ENCODE measurements at regions not wholly inside any gene's neighbourhood (a gene's known extent, or its start where the extent isn't known, plus 50 kb on each side); places are given as distances from the start of the nearest gene placed in this dataset.

DNA sequence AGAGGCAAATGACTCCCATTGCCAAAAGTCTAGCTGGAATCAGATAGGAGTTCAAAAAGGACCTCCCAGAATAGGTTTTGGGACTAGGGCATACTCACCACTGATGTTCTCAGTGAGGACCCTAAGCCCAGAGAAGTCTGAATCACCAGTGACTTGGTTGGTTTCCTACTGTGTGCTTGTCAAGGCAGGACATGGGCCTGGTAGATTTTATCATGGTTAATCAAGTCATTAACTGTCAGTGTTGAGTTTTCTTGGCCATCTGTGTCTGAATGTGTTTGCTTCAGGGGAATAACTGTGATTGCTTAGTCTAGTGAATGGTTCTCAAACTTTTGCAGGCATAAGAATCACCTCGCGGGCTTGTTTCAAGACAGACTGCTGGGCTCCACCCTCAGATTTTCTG, 99.0 kb upstream of the GDNF start:
- Histone ChIP-seq H2BK15ac (replicated peaks; ENCODE audit: low read depth) (no peak overlapping the region), H3K79me2 (ENCODE audit: control insufficient read depth, insufficient read depth, low read length) (no peaks in the 10 kb centered on the region), H3K27me3 (ENCODE audit: insufficient read depth, low read length, poor library complexity) (no peaks in the 10 kb centered on the region), H3K4ac (ENCODE audit: low read depth, low read length) (no peak overlapping the region), H2AK5ac (ENCODE audit: low read length) (no peak overlapping the region), H3K23ac (ENCODE audit: low read length) (no peak overlapping the region), H4K5ac (ENCODE audit: low read length) (no peak overlapping the region), H2BK120ac (ENCODE audit: low read depth, low read length) (no peak overlapping the region), H3K36me3 (ENCODE audit: control insufficient read depth, insufficient read depth, low read length) (no peaks in the 10 kb centered on the region), H3K4me1 (ENCODE audit: control insufficient read depth, low read depth, low read length) (no peaks in the 10 kb centered on the region), H3K18ac (ENCODE audit: low read length) (no peak overlapping the region), H3K4me2 (ENCODE audit: low read length) (no peak overlapping the region), H3K27ac (ENCODE audit: low read depth, low read length) (no peak overlapping the region), H3K4me3 (ENCODE audit: low read length) (no peak overlapping the region), H3K79me1 (ENCODE audit: low read length) (no peaks in the 10 kb centered on the region), H3K56ac (ENCODE audit: low read length) (no peak overlapping the region), H2BK5ac (ENCODE audit: low read length) (no peak overlapping the region), H4K8ac (ENCODE audit: low read depth, low read length) (no peak overlapping the region), H3K9ac (ENCODE audit: low read length) (no peak overlapping the region)
- WGBS (ENCODE audit: extremely low coverage, insufficient coverage, low lambda C conversion rate): no CpG with 5 or more reads among the region's 2 CpGs
- DNase-seq: no peak

DNA sequence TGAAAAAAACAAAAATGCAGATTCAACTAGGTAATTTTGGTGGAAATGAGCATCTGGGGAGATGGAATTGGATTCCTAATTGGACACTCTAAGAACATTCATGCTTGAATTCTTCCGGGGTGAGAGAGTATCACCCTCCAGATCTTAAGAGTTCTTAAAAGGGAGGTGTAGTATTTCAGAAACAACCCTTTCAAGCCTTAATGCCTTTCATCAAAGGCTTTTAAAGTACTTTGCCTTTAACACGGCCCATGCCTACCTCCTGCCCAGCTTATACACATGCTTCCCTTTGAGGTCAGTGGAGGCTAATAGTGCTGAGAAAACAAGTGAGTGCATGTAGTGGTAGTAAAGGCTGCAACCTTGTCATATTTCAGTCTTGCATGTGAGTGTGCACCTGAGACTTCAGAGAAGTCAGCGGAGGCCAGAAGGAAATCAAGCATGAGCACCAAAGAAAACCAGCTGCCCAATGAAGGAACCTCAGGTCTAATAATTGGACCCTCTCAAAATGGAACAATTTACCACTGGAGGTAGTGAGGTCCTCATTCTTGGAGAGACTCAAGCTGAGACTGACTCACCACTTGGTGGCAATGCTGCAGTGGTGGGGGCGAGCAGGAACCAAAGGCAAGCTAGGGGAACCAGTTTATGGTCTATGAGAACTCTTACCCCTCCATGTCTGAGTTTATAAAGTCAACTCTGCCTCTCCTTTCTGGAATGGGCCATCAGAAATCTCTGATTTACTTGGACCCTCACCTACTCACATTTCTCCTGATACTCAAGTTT, 98.4 kb upstream of the GDNF start:
- no peak overlapping the region for H3K56ac ChIP-seq (ENCODE audit: low read length)
- H3K79me2 ChIP-seq (ENCODE audit: control insufficient read depth, insufficient read depth, low read length): no peaks in the 10 kb centered on the region
- no peak overlapping the region for H3K4me3 ChIP-seq (ENCODE audit: low read length)
- no peaks in the 10 kb centered on the region for H3K27me3 ChIP-seq (ENCODE audit: insufficient read depth, low read length, poor library complexity)
- no peak overlapping the region for H2BK5ac ChIP-seq (ENCODE audit: low read length)
- H3K27ac ChIP-seq (ENCODE audit: low read depth, low read length): no peak overlapping the region
- no peak overlapping the region for H2BK15ac ChIP-seq (replicated peaks; ENCODE audit: low read depth)
- no peak overlapping the region for H3K23ac ChIP-seq (ENCODE audit: low read length)
- no peak overlapping the region for H3K4me2 ChIP-seq (ENCODE audit: low read length)
- H3K9ac ChIP-seq (ENCODE audit: low read length): no peak overlapping the region
- H2AK5ac ChIP-seq (ENCODE audit: low read length): no peak overlapping the region
- H3K79me1 ChIP-seq (ENCODE audit: low read length): no peaks in the 10 kb centered on the region
- H3K36me3 ChIP-seq (ENCODE audit: control insufficient read depth, insufficient read depth, low read length): no peaks in the 10 kb centered on the region
- DNase-seq: no peak
- WGBS (ENCODE audit: extremely low coverage, insufficient coverage, low lambda C conversion rate): no CpG with 5 or more reads among the region's 4 CpGs
- no peak overlapping the region for H3K4ac ChIP-seq (ENCODE audit: low read depth, low read length)
- no peak overlapping the region for H3K18ac ChIP-seq (ENCODE audit: low read length)
- no peaks in the 10 kb centered on the region for H3K4me1 ChIP-seq (ENCODE audit: control insufficient read depth, low read depth, low read length)
- H4K5ac ChIP-seq (ENCODE audit: low read length): no peak overlapping the region
- H2BK120ac ChIP-seq (ENCODE audit: low read depth, low read length): no peak overlapping the region
- H4K8ac ChIP-seq (ENCODE audit: low read depth, low read length): no peak overlapping the region

DNA sequence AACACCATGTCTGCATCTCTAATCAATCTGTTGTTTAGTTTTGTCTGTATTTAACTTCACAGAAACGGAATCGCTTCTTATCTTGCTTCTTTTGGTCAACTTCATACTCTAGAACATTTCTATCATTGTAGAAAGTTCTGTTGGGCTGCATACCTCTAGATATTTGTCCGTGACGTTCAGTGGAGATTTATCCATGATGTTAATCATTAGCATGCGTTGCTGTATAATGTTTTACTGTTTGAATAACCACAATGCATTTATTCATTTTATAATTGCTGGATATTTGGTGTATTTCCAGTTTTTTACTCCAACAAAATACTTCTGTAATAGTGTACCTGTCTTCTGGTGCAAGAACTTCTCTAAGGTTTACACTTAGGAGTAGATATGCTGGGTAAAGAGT, 96.2 kb upstream of the GDNF start:
- H3K23ac ChIP-seq (ENCODE audit: low read length): no peak overlapping the region
- H2BK120ac ChIP-seq (ENCODE audit: low read depth, low read length): no peak overlapping the region
- no CpG with 5 or more reads among the region's 5 CpGs for WGBS (ENCODE audit: extremely low coverage, insufficient coverage, low lambda C conversion rate)

DNA sequence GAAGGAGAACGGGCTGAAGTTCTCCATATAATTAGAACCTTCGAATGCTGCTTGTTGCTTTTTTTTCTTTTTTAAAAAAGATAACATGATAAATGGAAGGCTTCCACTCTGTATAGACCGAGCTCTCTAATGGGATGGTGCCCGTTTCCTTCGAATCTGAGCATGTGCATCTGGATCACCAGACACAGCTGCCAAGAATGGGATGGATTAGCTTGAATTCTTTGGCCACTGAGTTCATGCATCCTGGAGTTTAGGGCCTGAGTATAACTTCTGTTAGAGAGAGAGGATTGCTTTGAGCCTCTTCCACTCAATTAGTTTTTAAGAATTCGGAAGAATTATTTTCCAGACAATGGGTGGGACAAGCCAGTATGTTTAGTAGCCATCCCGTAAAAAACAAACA, 93.7 kb upstream of the GDNF start:
- H3K27ac ChIP-seq (ENCODE audit: low read depth, low read length): no peak overlapping the region
- WGBS (ENCODE audit: extremely low coverage, insufficient coverage, low lambda C conversion rate): no CpG with 5 or more reads among the region's 7 CpGs
- no peaks in the 10 kb centered on the region for H3K79me1 ChIP-seq (ENCODE audit: low read length)
- no peaks in the 10 kb centered on the region for H3K27me3 ChIP-seq (ENCODE audit: insufficient read depth, low read length, poor library complexity)
- no peaks in the 10 kb centered on the region for H3K79me2 ChIP-seq (ENCODE audit: control insufficient read depth, insufficient read depth, low read length)
- no peak overlapping the region for H3K4me3 ChIP-seq (ENCODE audit: low read length)
- H3K18ac ChIP-seq (ENCODE audit: low read length): no peak overlapping the region
- H2AK5ac ChIP-seq (ENCODE audit: low read length): no peak overlapping the region
- DNase-seq: no peak
- no peaks in the 10 kb centered on the region for H3K4me1 ChIP-seq (ENCODE audit: control insufficient read depth, low read depth, low read length)
- no peak overlapping the region for H4K8ac ChIP-seq (ENCODE audit: low read depth, low read length)
- H3K56ac ChIP-seq (ENCODE audit: low read length): no peak overlapping the region
- H2BK15ac ChIP-seq (replicated peaks; ENCODE audit: low read depth): no peak overlapping the region
- no peak overlapping the region for H3K4ac ChIP-seq (ENCODE audit: low read depth, low read length)
- no peak overlapping the region for H3K4me2 ChIP-seq (ENCODE audit: low read length)
- H3K36me3 ChIP-seq (ENCODE audit: control insufficient read depth, insufficient read depth, low read length): no peaks in the 10 kb centered on the region
- no peak overlapping the region for H3K9ac ChIP-seq (ENCODE audit: low read length)
- no peak overlapping the region for H2BK120ac ChIP-seq (ENCODE audit: low read depth, low read length)
- H4K5ac ChIP-seq (ENCODE audit: low read length): no peak overlapping the region
- H2BK5ac ChIP-seq (ENCODE audit: low read length): no peak overlapping the region
- H3K23ac ChIP-seq (ENCODE audit: low read length): no peak overlapping the region

More for the DNA sequence above, 96.2 kb upstream of the GDNF start:
- no peak overlapping the region for H3K4me3 ChIP-seq (ENCODE audit: low read length)
- no peak overlapping the region for H3K18ac ChIP-seq (ENCODE audit: low read length)
- no peaks in the 10 kb centered on the region for H3K79me2 ChIP-seq (ENCODE audit: control insufficient read depth, insufficient read depth, low read length)
- no peak overlapping the region for H3K56ac ChIP-seq (ENCODE audit: low read length)
- H2AK5ac ChIP-seq (ENCODE audit: low read length): no peak overlapping the region
- no peak for DNase-seq
- no peaks in the 10 kb centered on the region for H3K36me3 ChIP-seq (ENCODE audit: control insufficient read depth, insufficient read depth, low read length)
- no peak overlapping the region for H4K8ac ChIP-seq (ENCODE audit: low read depth, low read length)
- H3K4ac ChIP-seq (ENCODE audit: low read depth, low read length): no peak overlapping the region
- H3K27me3 ChIP-seq (ENCODE audit: insufficient read depth, low read length, poor library complexity): no peaks in the 10 kb centered on the region
- H3K9ac ChIP-seq (ENCODE audit: low read length): no peak overlapping the region
- no peak overlapping the region for H3K4me2 ChIP-seq (ENCODE audit: low read length)
- no peak overlapping the region for H2BK5ac ChIP-seq (ENCODE audit: low read length)
- H2BK15ac ChIP-seq (replicated peaks; ENCODE audit: low read depth): no peak overlapping the region
- H3K4me1 ChIP-seq (ENCODE audit: control insufficient read depth, low read depth, low read length): no peaks in the 10 kb centered on the region
- no peak overlapping the region for H3K27ac ChIP-seq (ENCODE audit: low read depth, low read length)
- no peak overlapping the region for H4K5ac ChIP-seq (ENCODE audit: low read length)
- H3K79me1 ChIP-seq (ENCODE audit: low read length): no peaks in the 10 kb centered on the region

DNA sequence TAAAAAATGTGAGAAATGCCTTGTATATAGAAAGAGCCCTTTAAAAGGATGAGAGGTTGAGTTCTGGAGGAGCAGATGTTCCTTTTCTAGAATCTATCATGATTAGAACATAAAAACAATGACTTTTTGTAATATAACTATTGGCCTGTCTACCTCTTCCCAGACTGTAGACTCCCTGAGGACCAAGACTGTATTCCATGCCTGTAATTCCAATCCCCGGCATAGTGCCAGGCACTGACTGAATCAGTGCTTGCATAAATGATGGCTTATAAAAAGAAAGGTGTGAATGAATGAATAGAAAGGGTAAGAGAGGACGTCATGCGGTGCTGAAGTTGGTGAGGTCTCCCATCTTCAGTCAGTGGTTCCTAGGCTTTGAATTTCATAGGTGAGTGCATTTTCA, 92.6 kb upstream of the GDNF start:
- H3K79me2 ChIP-seq (ENCODE audit: control insufficient read depth, insufficient read depth, low read length): no peaks in the 10 kb centered on the region
- H3K23ac ChIP-seq (ENCODE audit: low read length): no peak overlapping the region
- no peaks in the 10 kb centered on the region for H3K36me3 ChIP-seq (ENCODE audit: control insufficient read depth, insufficient read depth, low read length)
- no peak overlapping the region for H2BK15ac ChIP-seq (replicated peaks; ENCODE audit: low read depth)
- H3K4me1 ChIP-seq (ENCODE audit: control insufficient read depth, low read depth, low read length): no peaks in the 10 kb centered on the region
- no peak overlapping the region for H3K9ac ChIP-seq (ENCODE audit: low read length)
- H3K27ac ChIP-seq (ENCODE audit: low read depth, low read length): no peak overlapping the region
- H3K27me3 ChIP-seq (ENCODE audit: insufficient read depth, low read length, poor library complexity): no peaks in the 10 kb centered on the region
- no peak overlapping the region for H2BK5ac ChIP-seq (ENCODE audit: low read length)
- H4K5ac ChIP-seq (ENCODE audit: low read length): no peak overlapping the region
- H2BK120ac ChIP-seq (ENCODE audit: low read depth, low read length): no peak overlapping the region
- H3K4ac ChIP-seq (ENCODE audit: low read depth, low read length): no peak overlapping the region
- H4K8ac ChIP-seq (ENCODE audit: low read depth, low read length): no peak overlapping the region
- no peak overlapping the region for H3K56ac ChIP-seq (ENCODE audit: low read length)
- no peak overlapping the region for H3K18ac ChIP-seq (ENCODE audit: low read length)
- H3K4me2 ChIP-seq (ENCODE audit: low read length): no peak overlapping the region
- no peak overlapping the region for H3K4me3 ChIP-seq (ENCODE audit: low read length)
- no CpG with 5 or more reads among the region's 3 CpGs for WGBS (ENCODE audit: extremely low coverage, insufficient coverage, low lambda C conversion rate)
- H3K79me1 ChIP-seq (ENCODE audit: low read length): no peaks in the 10 kb centered on the region
- no peak for DNase-seq
- H2AK5ac ChIP-seq (ENCODE audit: low read length): no peak overlapping the region

DNA sequence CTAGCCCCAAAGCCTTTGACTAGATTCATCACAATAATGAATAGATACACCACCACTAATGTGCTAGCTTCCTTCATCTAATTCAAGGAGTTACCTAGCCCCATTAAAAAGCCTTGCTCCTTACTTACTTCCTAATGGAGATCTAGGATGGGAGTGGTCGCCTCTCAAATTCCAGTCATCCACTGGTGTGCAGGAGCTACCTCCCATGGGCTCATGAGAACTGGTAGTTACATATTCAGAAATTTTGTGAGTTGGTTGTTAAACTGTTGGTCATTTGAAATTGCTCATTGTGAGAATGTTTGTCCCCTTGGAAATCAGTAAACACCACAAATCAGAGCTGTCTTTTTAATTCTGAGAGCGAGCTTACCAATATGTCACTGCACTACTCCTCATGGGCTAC, 91.7 kb upstream of the GDNF start:
- Histone ChIP-seq H3K4me3 (ENCODE audit: low read length) (no peak overlapping the region), H2BK5ac (ENCODE audit: low read length) (no peak overlapping the region), H4K5ac (ENCODE audit: low read length) (no peak overlapping the region), H3K9ac (ENCODE audit: low read length) (no peak overlapping the region), H3K56ac (ENCODE audit: low read length) (no peak overlapping the region), H3K4ac (ENCODE audit: low read depth, low read length) (no peak overlapping the region), H3K27me3 (ENCODE audit: insufficient read depth, low read length, poor library complexity) (no peaks in the 10 kb centered on the region), H2BK15ac (replicated peaks; ENCODE audit: low read depth) (no peak overlapping the region), H3K4me2 (ENCODE audit: low read length) (no peak overlapping the region), H3K4me1 (ENCODE audit: control insufficient read depth, low read depth, low read length) (no peaks in the 10 kb centered on the region), H2AK5ac (ENCODE audit: low read length) (no peak overlapping the region), H2BK120ac (ENCODE audit: low read depth, low read length) (no peak overlapping the region), H3K23ac (ENCODE audit: low read length) (no peak overlapping the region), H4K8ac (ENCODE audit: low read depth, low read length) (no peak overlapping the region), H3K36me3 (ENCODE audit: control insufficient read depth, insufficient read depth, low read length) (no peaks in the 10 kb centered on the region), H3K18ac (ENCODE audit: low read length) (no peak overlapping the region), H3K27ac (ENCODE audit: low read depth, low read length) (no peak overlapping the region), H3K79me1 (ENCODE audit: low read length) (no peaks in the 10 kb centered on the region), H3K79me2 (ENCODE audit: control insufficient read depth, insufficient read depth, low read length) (no peaks in the 10 kb centered on the region)
- WGBS (ENCODE audit: extremely low coverage, insufficient coverage, low lambda C conversion rate): no CpG with 5 or more reads among the region's 2 CpGs
- DNase-seq: no peak

All from mesendoderm (in vitro differentiated cells).